B cell (primary cell): ENCODE measurements at regions not wholly inside any gene's neighbourhood (a gene's known extent, or its start where the extent isn't known, plus 50 kb on each side); places are given as distances from the start of the nearest gene placed in this dataset.
"Not testable (repeated sequence)": the region's sequence is repeated elsewhere in the genome, so short reads cannot be mapped to it uniquely, and the experiment has no call there.

ENCODE experiments used
- ATAC-seq: fragments of 200-7000 bp; cut with Tn5 transposase; one replicate; pipeline ENCODE4 v1.10.0; 2021; ENCODE audit warnings: low read depth, mild to moderate bottlenecking, moderate number of reproducible peaks, moderate library complexity
- CTCF ChIA-PET: fragments of 350-600 bp; sonication (Branson Sonifier 250); formaldehyde crosslinking; loops from one replicate; lab custom pipeline; 2021; ENCODE audit warnings: antibody characterized with exemption, inconsistent platforms; lab: Charles Lee
- POLR2A ChIA-PET: fragments of 350-600 bp; sonication (Branson Sonifier 250); formaldehyde crosslinking; loops from one replicate; lab custom pipeline; 2021; ENCODE audit warnings: antibody characterized with exemption; lab: Charles Lee
- DNase-seq: peaks from one replicate; pipeline ENCODE4 v3.0.0; 2013
- H2AFZ ChIP-seq: 2 replicates; pipeline ENCODE4 v1.6.1; 2012; ENCODE audit warnings: mild to moderate bottlenecking, low read depth, low read length; ENCODE audit not compliant: insufficient read depth, poor library complexity, severe bottlenecking
- H3K27ac ChIP-seq, 2 donors: 1 replicate in 1 of 2; 2 replicates in 1 of 2; pipeline ENCODE4 v1.5.1; 2012 to 2013; ENCODE audit warnings: low read length in 2 of 2, mild to moderate bottlenecking in 2 of 2, moderate library complexity in 1 of 2
- H3K27me3 ChIP-seq, 4 experiments: fragments of 200-600 bp in 1 of 4; sonication (generic) in 1 of 4; replicated peaks in 1 of 4; 1 replicate in 2 of 4; 2 replicates in 2 of 4; pipeline versions ENCODE4 v1.6.1 to v1.7.0; 2013 to 2016; ENCODE audit warnings: low read length in 3 of 4, mild to moderate bottlenecking in 2 of 4, mixed read lengths in 1 of 4, moderate library complexity in 1 of 4; ENCODE audit not compliant: insufficient read depth in 4 of 4, control insufficient read depth in 3 of 4; ENCODE audit errors: control extremely low read depth in 1 of 4
- H3K36me3 ChIP-seq, 2 experiments: replicated peaks in 1 of 2; 1 replicate in 1 of 2; 2 replicates in 1 of 2; pipeline versions ENCODE4 v1.6.1 to v1.7.1; 2013; ENCODE audit warnings: low read length in 1 of 2; ENCODE audit not compliant: insufficient read depth in 2 of 2, control insufficient read depth in 1 of 2; ENCODE audit errors: control extremely low read depth in 1 of 2, extremely low read depth in 1 of 2
- H3K4me1 ChIP-seq, 2 donors: fragments of 200-600 bp in 1 of 2; sonication (generic) in 1 of 2; 1 replicate in 1 of 2; 2 replicates in 1 of 2; pipeline versions ENCODE4 v1.5.1 to v1.6.1; 2013 to 2017; ENCODE audit warnings: low read length in 2 of 2; ENCODE audit not compliant: control insufficient read depth in 2 of 2, insufficient read depth in 2 of 2
- H3K4me2 ChIP-seq: replicated peaks from 2 replicates; pipeline ENCODE3; 2012; ENCODE audit warnings: mild to moderate bottlenecking, low read depth, low read length; ENCODE audit not compliant: poor library complexity, severe bottlenecking
- H3K4me3 ChIP-seq, 5 experiments: fragments of 200-600 bp in 1 of 5; sonication (generic) in 1 of 5; 1 replicate in 3 of 5; 2 replicates in 2 of 5; pipeline versions ENCODE4 v1.5.1 to v1.7.0; 2011 to 2016; ENCODE audit warnings: low read length in 4 of 5, mild to moderate bottlenecking in 4 of 5, low read depth in 2 of 5, control low read depth in 1 of 5, moderate library complexity in 1 of 5; ENCODE audit not compliant: insufficient read depth in 1 of 5; ENCODE audit errors: control extremely low read depth in 1 of 5, extremely low read depth in 1 of 5
- H3K79me2 ChIP-seq: fragments of 200-600 bp; sonication (generic); one replicate; pipeline ENCODE4 v1.6.0; 2016; ENCODE audit warnings: low read length; ENCODE audit not compliant: control insufficient read depth, insufficient read depth
- H3K9ac ChIP-seq: fragments of 200-600 bp; sonication (generic); 2 replicates; pipeline ENCODE4 v1.6.1; 2017; ENCODE audit warnings: mild to moderate bottlenecking, low read length, moderate library complexity
- H3K9me3 ChIP-seq, 3 donors: one replicate each; pipeline versions ENCODE4 v1.6.1 to v1.7.1; 2013; ENCODE audit warnings: low read length in 2 of 3; ENCODE audit not compliant: control insufficient read depth in 2 of 3, insufficient read depth in 1 of 3; ENCODE audit errors: control extremely low read depth in 1 of 3
- H4K20me1 ChIP-seq: 2 replicates; pipeline ENCODE4 v1.6.0; 2012; ENCODE audit warnings: mild to moderate bottlenecking, low read length; ENCODE audit not compliant: insufficient read depth, control insufficient read depth, poor library complexity, severe bottlenecking
- H3K27ac Mint-ChIP-seq: one replicate; pipeline ENCODE4 v1.8.0; 2021; ENCODE audit warnings: mixed read lengths
- H3K27me3 Mint-ChIP-seq: one replicate; pipeline ENCODE4 v1.8.0; 2021; ENCODE audit warnings: mixed read lengths
- H3K4me1 Mint-ChIP-seq: one replicate; pipeline ENCODE4 v1.8.0; 2021; ENCODE audit warnings: mixed read lengths
- H3K4me3 Mint-ChIP-seq: one replicate; pipeline ENCODE4 v1.8.0; 2021; ENCODE audit warnings: mixed read lengths
- H3K9me3 Mint-ChIP-seq: one replicate; pipeline ENCODE4 v1.8.0; 2022; ENCODE audit warnings: mixed read lengths; ENCODE audit not compliant: insufficient read depth
- EZH2 ChIP-seq: IDR thresholded peaks from 2 replicates; pipeline ENCODE4 v1.6.1; 2012; ENCODE audit warnings: borderline replicate concordance, low read depth, mild to moderate bottlenecking, moderate library complexity, low read length; ENCODE audit not compliant: insufficient read depth, poor library complexity, severe bottlenecking
- WGBS: methylation state at CpG from one replicate; pipeline ENCODE4 v1.1.5; 2013; ENCODE audit warnings: missing lambda C conversion rate; ENCODE audit not compliant: insufficient coverage; 5-methylcytosine and 5-hydroxymethylcytosine counted together
- intact Hi-C: fragments of 100-400 bp; cut with micrococcal nuclease; formaldehyde crosslinking; loops from one replicate; pipeline ENCODE4 v1.10.0; 2022
- TF ChIP-seq, protein P1 (sequence below): fragments of 200-600 bp; IDR thresholded peaks from one replicate; pipeline ENCODE4 v1.8.0; 2022; ENCODE audit warnings: antibody characterized with exemption, mild to moderate bottlenecking

DNA sequence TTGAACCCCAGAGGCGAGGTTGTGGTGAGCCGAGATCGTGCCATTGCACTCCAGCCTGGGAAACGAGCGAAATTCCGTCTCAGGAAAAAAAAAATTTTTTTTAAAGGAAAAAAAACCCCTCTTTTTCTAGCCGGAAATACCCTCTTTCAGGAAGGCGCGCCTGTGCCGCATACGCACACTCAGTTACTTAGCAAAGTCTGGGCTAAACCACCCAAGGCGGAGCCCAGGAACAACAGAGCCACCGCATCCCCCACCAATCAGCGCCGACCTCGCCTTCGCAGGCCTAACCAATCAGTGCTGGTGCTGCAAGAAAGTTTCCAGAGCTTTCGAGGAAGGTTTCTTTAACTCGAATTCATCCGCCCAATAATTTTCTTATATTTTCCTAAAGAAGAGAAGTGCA is 510.4 kb downstream of the KCNJ18 start:
- no peaks in the 10 kb centered on the region for H3K27me3 Mint-ChIP-seq
- CTCF ChIA-PET: no interaction called here
- Histone ChIP-seq H2AFZ (no peak overlapping the region), H3K36me3 (no peaks in the 10 kb centered on the region), H3K4me3 (no peak overlapping the region), H3K9me3 (peaks cover 0 to 41% (median 0%) of the 10 kb centered on the region in 3 donors), H3K79me2 (no peaks in the 10 kb centered on the region), H3K27me3 (no peaks in the 10 kb centered on the region), H3K4me2 (no peak overlapping the region), H3K9ac (no peak overlapping the region), H3K27ac (no peak overlapping the region), H4K20me1 (no peaks in the 10 kb centered on the region), H3K4me1 (no peaks in the 10 kb centered on the region)
- POLR2A ChIA-PET: no interaction called here
- no peak for TF ChIP-seq EZH2
- TF ChIP-seq, protein P1, sequence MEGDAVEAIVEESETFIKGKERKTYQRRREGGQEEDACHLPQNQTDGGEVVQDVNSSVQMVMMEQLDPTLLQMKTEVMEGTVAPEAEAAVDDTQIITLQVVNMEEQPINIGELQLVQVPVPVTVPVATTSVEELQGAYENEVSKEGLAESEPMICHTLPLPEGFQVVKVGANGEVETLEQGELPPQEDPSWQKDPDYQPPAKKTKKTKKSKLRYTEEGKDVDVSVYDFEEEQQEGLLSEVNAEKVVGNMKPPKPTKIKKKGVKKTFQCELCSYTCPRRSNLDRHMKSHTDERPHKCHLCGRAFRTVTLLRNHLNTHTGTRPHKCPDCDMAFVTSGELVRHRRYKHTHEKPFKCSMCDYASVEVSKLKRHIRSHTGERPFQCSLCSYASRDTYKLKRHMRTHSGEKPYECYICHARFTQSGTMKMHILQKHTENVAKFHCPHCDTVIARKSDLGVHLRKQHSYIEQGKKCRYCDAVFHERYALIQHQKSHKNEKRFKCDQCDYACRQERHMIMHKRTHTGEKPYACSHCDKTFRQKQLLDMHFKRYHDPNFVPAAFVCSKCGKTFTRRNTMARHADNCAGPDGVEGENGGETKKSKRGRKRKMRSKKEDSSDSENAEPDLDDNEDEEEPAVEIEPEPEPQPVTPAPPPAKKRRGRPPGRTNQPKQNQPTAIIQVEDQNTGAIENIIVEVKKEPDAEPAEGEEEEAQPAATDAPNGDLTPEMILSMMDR: no peak
- peaks cover 9% of the 10 kb centered on the region for H3K9me3 Mint-ChIP-seq
- ATAC-seq (peak; percentile 39), DNase-seq (no peak)
- no peaks in the 10 kb centered on the region for H3K4me1 Mint-ChIP-seq
- WGBS: 95% methylated on average over 11 of the region's 20 CpGs
- intact Hi-C loops: no loop called here
- no peak overlapping the region for H3K27ac Mint-ChIP-seq
- no peak overlapping the region for H3K4me3 Mint-ChIP-seq

DNA sequence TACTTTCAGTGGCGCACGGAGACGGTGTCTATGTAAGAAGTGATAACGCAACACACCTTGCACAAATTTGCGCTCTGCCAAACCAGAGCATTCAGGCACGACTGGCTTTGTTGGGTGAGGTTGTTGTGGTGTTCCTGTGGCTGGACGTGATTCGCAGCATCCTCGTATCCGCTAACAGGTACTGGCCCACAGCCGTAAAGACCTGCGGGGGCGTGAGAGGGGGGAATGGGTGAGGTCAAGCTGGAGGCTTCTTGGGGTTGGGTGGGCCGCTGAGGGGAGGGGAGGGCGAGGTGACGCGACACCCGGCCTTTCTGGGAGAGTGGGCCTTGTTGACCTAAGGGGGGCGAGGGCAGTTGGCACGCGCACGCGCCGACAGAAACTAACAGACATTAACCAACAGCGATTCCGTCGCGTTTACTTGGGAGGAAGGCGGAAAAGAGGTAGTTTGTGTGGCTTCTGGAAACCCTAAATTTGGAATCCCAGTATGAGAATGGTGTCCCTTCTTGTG is 510.9 kb downstream of the KCNJ18 start:
- no peak overlapping the region for H3K27ac Mint-ChIP-seq
- Histone ChIP-seq H3K36me3 (no peaks in the 10 kb centered on the region), H3K4me3 (no peak overlapping the region), H2AFZ (no peak overlapping the region), H3K9ac (no peak overlapping the region), H3K27me3 (no peaks in the 10 kb centered on the region), H4K20me1 (no peaks in the 10 kb centered on the region), H3K9me3 (peaks cover 0 to 44% (median 0%) of the 10 kb centered on the region in 3 donors), H3K4me1 (no peaks in the 10 kb centered on the region), H3K27ac (no peak overlapping the region), H3K79me2 (no peaks in the 10 kb centered on the region), H3K4me2 (no peak overlapping the region)
- H3K4me3 Mint-ChIP-seq: no peak overlapping the region
- POLR2A ChIA-PET: no interaction called here
- CTCF ChIA-PET: no interaction called here
- ATAC-seq (no peak), DNase-seq (no peak)
- no peak for TF ChIP-seq EZH2
- TF ChIP-seq, protein P1: no peak
- peaks cover 9% of the 10 kb centered on the region for H3K9me3 Mint-ChIP-seq
- WGBS: 94% methylated on average over 27 of the region's 29 CpGs
- H3K27me3 Mint-ChIP-seq: no peaks in the 10 kb centered on the region
- no peaks in the 10 kb centered on the region for H3K4me1 Mint-ChIP-seq
- intact Hi-C loops: no loop called here

DNA sequence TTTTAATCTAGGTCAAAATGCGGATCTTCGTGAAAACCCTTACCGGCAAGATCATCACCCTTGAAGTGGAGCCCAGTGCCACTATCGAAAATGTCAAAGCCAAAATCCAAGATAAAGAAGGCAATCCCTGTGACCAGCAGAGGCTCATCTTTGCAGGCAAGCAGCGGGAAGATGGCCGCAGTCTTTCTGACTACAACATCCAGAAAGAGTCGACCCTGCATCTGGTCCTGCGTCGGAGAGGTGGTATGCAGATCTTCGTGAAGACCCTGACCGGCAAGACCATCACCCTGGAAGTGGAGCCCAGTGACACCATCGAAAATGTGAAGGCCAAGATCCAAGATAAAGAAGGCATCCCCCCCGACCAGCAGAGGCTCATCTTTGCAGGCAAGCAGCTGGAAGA is 511.8 kb downstream of the KCNJ18 start:
- H3K9ac ChIP-seq, H2AFZ ChIP-seq, H3K36me3 ChIP-seq, H3K9me3 Mint-ChIP-seq, POLR2A ChIA-PET, H3K27ac Mint-ChIP-seq, H3K27me3 ChIP-seq, H3K79me2 ChIP-seq, ATAC-seq, H4K20me1 ChIP-seq, H3K4me1 ChIP-seq, DNase-seq, H3K27ac ChIP-seq, CTCF ChIA-PET, H3K4me3 Mint-ChIP-seq, H3K4me2 ChIP-seq, H3K4me1 Mint-ChIP-seq, H3K4me3 ChIP-seq, intact Hi-C loops, H3K27me3 Mint-ChIP-seq: not testable (repeated sequence)
- WGBS: 93% methylated on average over 13 of the region's 13 CpGs
- peaks cover 0 to 37% (median 0%) of the 10 kb centered on the region in 3 donors for H3K9me3 ChIP-seq
